GM23338 (cell line): ENCODE measurements at regions not wholly inside any gene's neighbourhood (a gene's known extent, or its start where the extent isn't known, plus 50 kb on each side); places are given as distances from the start of the nearest gene placed in this dataset.

Experiments used
- ATAC-seq: fragments of 200-7000 bp; cut with Tn5 transposase; 3 replicates; pipeline ENCODE4 v1.9.1; 2020
- DNase-seq: peaks from one replicate; pipeline ENCODE4 v3.0.0-alpha.2; 2015; ENCODE audit warnings: low spot score
- H2AFZ ChIP-seq: fragments of 200-600 bp; sonication (generic); 2 replicates; pipeline ENCODE4 v1.8.0; 2016; ENCODE audit warnings: antibody characterized with exemption, mild to moderate bottlenecking, moderate library complexity
- H3F3A ChIP-seq: fragments of 200-600 bp; sonication (generic); replicated peaks from 2 replicates; pipeline ENCODE4 v1.8.0; 2017; ENCODE audit warnings: antibody characterized with exemption, mixed run types, low read depth
- H3K27ac ChIP-seq: fragments of 200-600 bp; sonication (generic); 2 replicates; pipeline ENCODE4 v1.6.1; 2016; ENCODE audit warnings: low read depth
- H3K27me3 ChIP-seq: fragments of 200-600 bp; sonication (generic); 2 replicates; pipeline ENCODE4 v1.8.0; 2016; ENCODE audit warnings: mild to moderate bottlenecking, mixed run types, moderate library complexity; ENCODE audit not compliant: insufficient read depth
- H3K36me3 ChIP-seq: fragments of 200-600 bp; sonication (generic); 2 replicates; pipeline ENCODE4 v1.8.0; 2016; ENCODE audit warnings: mild to moderate bottlenecking; ENCODE audit not compliant: insufficient read depth
- H3K4me1 ChIP-seq: fragments of 200-600 bp; sonication (generic); 2 replicates; pipeline ENCODE4 v1.8.0; 2016; ENCODE audit warnings: mild to moderate bottlenecking, moderate library complexity; ENCODE audit not compliant: insufficient read depth
- H3K4me2 ChIP-seq: fragments of 200-600 bp; sonication (generic); 2 replicates; pipeline ENCODE4 v1.7.1; 2017; ENCODE audit warnings: mixed run types
- H3K4me3 ChIP-seq: fragments of 200-600 bp; sonication (generic); 2 replicates; pipeline ENCODE4 v1.6.1; 2016; ENCODE audit warnings: mixed run types
- H3K79me2 ChIP-seq: fragments of 200-600 bp; sonication (generic); replicated peaks from 2 replicates; pipeline ENCODE4 v1.8.0; 2017; ENCODE audit warnings: mild to moderate bottlenecking; ENCODE audit not compliant: insufficient read depth
- H3K9me2 ChIP-seq: fragments of 200-600 bp; sonication (generic); 2 replicates; pipeline ENCODE4 v1.8.0; 2017; ENCODE audit not compliant: insufficient read depth
- H4K20me1 ChIP-seq: fragments of 200-600 bp; sonication (generic); replicated peaks from 2 replicates; pipeline ENCODE4 v1.8.0; 2017; ENCODE audit warnings: mild to moderate bottlenecking; ENCODE audit not compliant: insufficient read depth
- H3K27ac Mint-ChIP-seq: 2 replicates; pipeline ENCODE4 v1.8.0; 2020; ENCODE audit warnings: inconsistent platforms, mild to moderate bottlenecking, moderate library complexity, mixed read lengths
- H3K27me3 Mint-ChIP-seq: 3 replicates; pipeline ENCODE4 v1.8.0; 2022; ENCODE audit warnings: low read depth, mild to moderate bottlenecking, moderate library complexity, mixed read lengths, inconsistent platforms; ENCODE audit not compliant: insufficient read depth, poor library complexity
- H3K36me3 Mint-ChIP-seq: 3 replicates; pipeline ENCODE4 v1.8.0; 2021; ENCODE audit warnings: low read depth, mild to moderate bottlenecking, inconsistent platforms, moderate library complexity, mixed read lengths
- H3K4me1 Mint-ChIP-seq: 3 replicates; pipeline ENCODE4 v1.8.0; 2020; ENCODE audit warnings: mild to moderate bottlenecking, inconsistent platforms, mixed read lengths
- H3K4me3 Mint-ChIP-seq: 3 replicates; pipeline ENCODE4 v1.8.0; 2021; ENCODE audit warnings: moderate library complexity, mild to moderate bottlenecking, inconsistent platforms, mixed read lengths
- H3K9me3 Mint-ChIP-seq: 3 replicates; pipeline ENCODE4 v1.8.0; 2020; ENCODE audit warnings: moderate library complexity, mild to moderate bottlenecking, inconsistent platforms, mixed read lengths
- CREB1 ChIP-seq: fragments of 250-450 bp; sonication (Bioruptor Pico); IDR thresholded peaks from 2 replicates; pipeline ENCODE4 v1.5.0; 2020; ENCODE audit warnings: low read depth, mild to moderate bottlenecking, moderate library complexity
- ETS1 ChIP-seq: IDR thresholded peaks from 2 replicates; pipeline ENCODE4 v1.6.1; 2016; ENCODE audit warnings: antibody characterized with exemption
- EZH2 ChIP-seq: fragments of 200-600 bp; sonication (generic); IDR thresholded peaks from one replicate; pipeline ENCODE4 v1.8.0; 2017; ENCODE audit warnings: antibody characterized with exemption, mild to moderate bottlenecking, low read depth; ENCODE audit not compliant: unreplicated experiment
- EZH2phosphoT487 ChIP-seq: fragments of 200-600 bp; sonication (generic); IDR thresholded peaks from one replicate; pipeline ENCODE4 v1.8.1; 2018; ENCODE audit warnings: antibody characterized with exemption; ENCODE audit not compliant: unreplicated experiment
- JUNB ChIP-seq: IDR thresholded peaks from one replicate; pipeline ENCODE4 v1.6.1; 2016; ENCODE audit warnings: antibody characterized with exemption; ENCODE audit not compliant: unreplicated experiment
- NANOG ChIP-seq: IDR thresholded peaks from 2 replicates; pipeline ENCODE4 v1.6.1; 2016; ENCODE audit warnings: antibody characterized with exemption, borderline replicate concordance
- POLR2AphosphoS5 ChIP-seq: IDR thresholded peaks from 2 replicates; pipeline ENCODE4 v1.6.1; 2016; ENCODE audit warnings: antibody characterized with exemption, low read depth
- STAT1 ChIP-seq: IDR thresholded peaks from one replicate; pipeline ENCODE4 v1.6.1; 2016; ENCODE audit warnings: antibody characterized with exemption; ENCODE audit not compliant: unreplicated experiment
- ZNF114 ChIP-seq: fragments of 250-450 bp; sonication (Bioruptor Pico); IDR thresholded peaks from 2 replicates; pipeline ENCODE4 v1.5.0; 2020; ENCODE audit warnings: mild to moderate bottlenecking, moderate library complexity
- ZNF331 ChIP-seq: fragments of 250-450 bp; sonication (Bioruptor Pico); IDR thresholded peaks from 2 replicates; pipeline ENCODE4 v1.5.0; 2020; ENCODE audit warnings: low read depth, mild to moderate bottlenecking, moderate library complexity
- ZNF462 ChIP-seq: fragments of 250-450 bp; sonication (Bioruptor Pico); IDR thresholded peaks from 2 replicates; pipeline ENCODE4 v1.5.0; 2020; ENCODE audit warnings: mild to moderate bottlenecking, moderate library complexity
- TF ChIP-seq, protein P1 (sequence below), 2 experiments: fragments of 200-600 bp in 1 of 2; sonication (generic) in 1 of 2; conservative IDR thresholded peaks; 2 replicates each; pipeline versions ENCODE4 v1.5.1 to v1.6.1; 2016 to 2017; ENCODE audit warnings: antibody characterized with exemption in 2 of 2, low read depth in 2 of 2, mild to moderate bottlenecking in 2 of 2, moderate library complexity in 1 of 2
- TF ChIP-seq, protein P2 (sequence below): IDR thresholded peaks from one replicate; pipeline ENCODE4 v1.6.1; 2018; ENCODE audit warnings: antibody characterized with exemption; ENCODE audit not compliant: unreplicated experiment

DNA sequence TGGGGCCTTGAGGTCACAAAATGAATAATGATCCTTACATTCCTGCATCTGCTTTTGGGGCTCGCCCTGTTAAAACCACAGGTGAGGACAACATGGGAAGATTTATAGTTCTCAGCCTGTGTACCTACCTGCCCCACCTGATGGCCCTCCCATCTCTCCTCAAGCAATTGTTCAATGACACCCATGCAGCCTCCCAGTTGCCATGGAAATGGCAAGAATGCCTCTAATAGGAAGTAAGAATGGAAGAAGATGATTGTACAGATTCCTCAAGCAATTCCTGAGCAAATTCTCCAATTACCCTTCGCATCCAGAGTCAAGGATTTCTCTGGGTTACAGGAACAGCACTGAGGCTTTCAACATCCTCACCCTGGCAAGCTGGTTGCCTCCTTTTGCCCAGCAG, 78.6 kb upstream of the CCL2 start:
- H4K20me1 ChIP-seq, result no peaks in the 10 kb centered on the region
- no peaks in the 10 kb centered on the region for H3K27me3 ChIP-seq
- ATAC-seq (no peak), DNase-seq (no peak)
- no peaks in the 10 kb centered on the region for H3K79me2 ChIP-seq
- H3K36me3 ChIP-seq, result no peaks in the 10 kb centered on the region
- H3K4me2 ChIP-seq, result no peak overlapping the region
- peaks cover 36% of the 10 kb centered on the region for H3K9me2 ChIP-seq
- no peak for TF ChIP-seq EZH2
- TF ChIP-seq EZH2phosphoT487, result no peak
- no peak for TF ChIP-seq ZNF114 (CRISPR knock-in tag)
- no peak for TF ChIP-seq ZNF462 (CRISPR knock-in tag)
- TF ChIP-seq CREB1, result no peak
- no peak for TF ChIP-seq POLR2AphosphoS5
- no peak for TF ChIP-seq ZNF331 (CRISPR knock-in tag)
- TF ChIP-seq NANOG, result no peak
- TF ChIP-seq, protein P1, sequence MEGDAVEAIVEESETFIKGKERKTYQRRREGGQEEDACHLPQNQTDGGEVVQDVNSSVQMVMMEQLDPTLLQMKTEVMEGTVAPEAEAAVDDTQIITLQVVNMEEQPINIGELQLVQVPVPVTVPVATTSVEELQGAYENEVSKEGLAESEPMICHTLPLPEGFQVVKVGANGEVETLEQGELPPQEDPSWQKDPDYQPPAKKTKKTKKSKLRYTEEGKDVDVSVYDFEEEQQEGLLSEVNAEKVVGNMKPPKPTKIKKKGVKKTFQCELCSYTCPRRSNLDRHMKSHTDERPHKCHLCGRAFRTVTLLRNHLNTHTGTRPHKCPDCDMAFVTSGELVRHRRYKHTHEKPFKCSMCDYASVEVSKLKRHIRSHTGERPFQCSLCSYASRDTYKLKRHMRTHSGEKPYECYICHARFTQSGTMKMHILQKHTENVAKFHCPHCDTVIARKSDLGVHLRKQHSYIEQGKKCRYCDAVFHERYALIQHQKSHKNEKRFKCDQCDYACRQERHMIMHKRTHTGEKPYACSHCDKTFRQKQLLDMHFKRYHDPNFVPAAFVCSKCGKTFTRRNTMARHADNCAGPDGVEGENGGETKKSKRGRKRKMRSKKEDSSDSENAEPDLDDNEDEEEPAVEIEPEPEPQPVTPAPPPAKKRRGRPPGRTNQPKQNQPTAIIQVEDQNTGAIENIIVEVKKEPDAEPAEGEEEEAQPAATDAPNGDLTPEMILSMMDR (conservative IDR thresholded peaks at IDR 0.05; ENCODE audit: low read depth in 2 of 2), result no peak
- no peak for TF ChIP-seq ETS1
- TF ChIP-seq STAT1, result no peak
- no peak for TF ChIP-seq JUNB
- TF ChIP-seq, protein P2, sequence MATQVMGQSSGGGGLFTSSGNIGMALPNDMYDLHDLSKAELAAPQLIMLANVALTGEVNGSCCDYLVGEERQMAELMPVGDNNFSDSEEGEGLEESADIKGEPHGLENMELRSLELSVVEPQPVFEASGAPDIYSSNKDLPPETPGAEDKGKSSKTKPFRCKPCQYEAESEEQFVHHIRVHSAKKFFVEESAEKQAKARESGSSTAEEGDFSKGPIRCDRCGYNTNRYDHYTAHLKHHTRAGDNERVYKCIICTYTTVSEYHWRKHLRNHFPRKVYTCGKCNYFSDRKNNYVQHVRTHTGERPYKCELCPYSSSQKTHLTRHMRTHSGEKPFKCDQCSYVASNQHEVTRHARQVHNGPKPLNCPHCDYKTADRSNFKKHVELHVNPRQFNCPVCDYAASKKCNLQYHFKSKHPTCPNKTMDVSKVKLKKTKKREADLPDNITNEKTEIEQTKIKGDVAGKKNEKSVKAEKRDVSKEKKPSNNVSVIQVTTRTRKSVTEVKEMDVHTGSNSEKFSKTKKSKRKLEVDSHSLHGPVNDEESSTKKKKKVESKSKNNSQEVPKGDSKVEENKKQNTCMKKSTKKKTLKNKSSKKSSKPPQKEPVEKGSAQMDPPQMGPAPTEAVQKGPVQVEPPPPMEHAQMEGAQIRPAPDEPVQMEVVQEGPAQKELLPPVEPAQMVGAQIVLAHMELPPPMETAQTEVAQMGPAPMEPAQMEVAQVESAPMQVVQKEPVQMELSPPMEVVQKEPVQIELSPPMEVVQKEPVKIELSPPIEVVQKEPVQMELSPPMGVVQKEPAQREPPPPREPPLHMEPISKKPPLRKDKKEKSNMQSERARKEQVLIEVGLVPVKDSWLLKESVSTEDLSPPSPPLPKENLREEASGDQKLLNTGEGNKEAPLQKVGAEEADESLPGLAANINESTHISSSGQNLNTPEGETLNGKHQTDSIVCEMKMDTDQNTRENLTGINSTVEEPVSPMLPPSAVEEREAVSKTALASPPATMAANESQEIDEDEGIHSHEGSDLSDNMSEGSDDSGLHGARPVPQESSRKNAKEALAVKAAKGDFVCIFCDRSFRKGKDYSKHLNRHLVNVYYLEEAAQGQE, result no peak
- Mint-ChIP-seq H3K4me3 (no peak overlapping the region), H3K9me3 (peaks cover 10% of the 10 kb centered on the region), H3K27ac (no peak overlapping the region), H3K36me3 (peaks cover 5% of the 10 kb centered on the region; the same call in 2 of the 3 replicates), H3K4me1 (peaks cover 27% of the 10 kb centered on the region), H3K27me3 (peaks cover 2% of the 10 kb centered on the region)
- no peak overlapping the region for H3K4me3 ChIP-seq
- peaks cover 18% of the 10 kb centered on the region for H3K4me1 ChIP-seq
- H2AFZ ChIP-seq, result no peak overlapping the region; the same call in 1 of the 2 replicates
- no peak overlapping the region for H3K27ac ChIP-seq
- H3F3A ChIP-seq, result 0 out of 2 replicates have a peak, but pooled peaks cover 3% of the 10 kb centered on the region
